ENCODE measurements at regions not wholly inside any gene's neighbourhood (a gene's known extent, or its start where the extent isn't known, plus 50 kb on each side); places are given as distances from the start of the nearest gene placed in this dataset.
A peak's percentile ranks its signal among the peaks of the same experiment; 100 is the strongest.

DNA sequence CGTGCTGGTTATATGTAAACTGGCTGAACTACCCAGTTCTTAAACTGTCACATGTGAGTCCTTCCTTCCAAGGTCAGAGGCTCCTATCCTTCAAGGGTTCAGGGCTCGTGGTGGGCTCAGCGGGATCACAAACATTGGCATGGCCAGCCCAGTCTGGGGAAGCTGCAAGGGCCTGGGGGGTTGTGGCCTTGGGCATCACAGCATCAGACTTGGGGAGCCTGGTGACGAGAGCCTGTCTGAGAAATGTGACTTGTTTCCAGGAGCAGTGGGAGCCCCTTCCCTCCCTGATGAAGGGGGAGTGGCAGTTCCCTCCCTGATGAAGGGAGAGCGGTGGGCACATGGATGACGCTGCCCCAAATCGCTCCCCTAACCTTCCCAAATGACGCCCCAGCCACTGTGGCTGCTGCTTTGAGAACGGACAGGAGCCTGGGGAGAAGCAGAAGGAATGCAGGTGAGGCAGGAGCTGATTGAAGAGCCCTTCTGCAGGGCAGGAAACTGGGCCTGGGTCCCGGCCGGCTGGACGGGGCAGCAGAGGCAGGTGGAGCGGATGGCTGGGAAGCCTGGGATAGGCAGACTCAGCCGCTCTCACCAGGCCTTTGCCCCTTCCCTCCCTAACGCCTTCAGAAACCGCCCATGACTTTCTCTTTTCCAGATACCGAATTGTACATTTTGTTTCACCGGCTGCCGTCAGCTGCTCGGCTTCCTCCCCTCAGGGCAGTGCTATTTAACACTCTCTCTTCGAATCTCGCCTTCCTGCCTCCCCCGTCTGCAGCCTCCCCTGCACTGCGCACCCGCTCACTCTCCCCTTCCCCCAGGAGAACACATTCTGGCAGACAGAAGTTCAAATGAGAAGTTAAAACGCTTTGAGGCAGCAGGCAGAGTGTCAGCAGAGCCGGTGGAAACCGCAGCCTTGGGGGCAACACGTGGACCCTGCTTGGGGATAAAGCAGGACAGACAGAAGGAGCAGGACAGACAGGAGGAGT, 1486.7 kb downstream of the BRD1 start:
- Histone ChIP-seq H3K36me3 (no peaks in the 10 kb centered on the region), H3K4me1 (peaks cover 17 to 99% (median 74%) of the 10 kb centered on the region in 10 experiments; a peak in 19 of 20 replicates), H3K9me3 (replicated peaks in 1 of 11) (no peaks in the 10 kb centered on the region), H3K27ac (no peak overlapping the region), H4K20me1 (peaks cover 0 to 6% (median 0%) of the 10 kb centered on the region in 11 experiments; a peak in 2 of 22 replicates), H3K9ac (peak overlapping the region in 3 of 11 experiments; percentile 28 to 41 (median 34); a peak in 3 of 22 replicates), H3K4me2 (peak overlapping the region; percentile 31 to 88 (median 72); a peak in 20 of 22 replicates), H3K4me3 (no peak overlapping the region), H3K27me3 (peaks cover 0 to 7% (median 0%) of the 10 kb centered on the region in 11 experiments; a peak in 2 of 22 replicates)
- no peak for TF ChIP-seq Cebpa-rat (IDR thresholded peaks at IDR 0.05)

DNA sequence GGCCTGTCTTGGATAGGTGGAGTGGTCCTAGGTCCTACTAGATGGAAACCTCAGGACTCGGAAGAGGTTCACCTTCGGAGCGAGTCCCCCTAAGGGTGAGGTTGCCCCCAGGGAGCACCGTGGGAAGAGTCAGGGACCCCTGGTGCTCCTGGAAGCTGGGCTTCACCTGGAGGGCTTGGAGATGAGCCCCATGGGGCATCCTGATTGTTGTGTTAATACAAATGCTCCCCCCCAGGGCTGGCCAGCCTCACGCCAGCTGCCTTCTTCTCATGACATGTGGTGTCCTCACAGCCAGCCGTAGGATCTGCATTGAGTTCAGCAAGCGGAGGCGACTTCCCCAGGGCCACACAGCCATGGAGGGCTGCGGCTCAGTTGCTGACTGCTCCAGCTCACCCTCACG, 1487.5 kb downstream of the BRD1 start:
- Histone ChIP-seq H3K4me3 (no peak overlapping the region), H3K9me3 (replicated peaks in 1 of 11) (no peaks in the 10 kb centered on the region), H3K36me3 (no peaks in the 10 kb centered on the region)

DNA sequence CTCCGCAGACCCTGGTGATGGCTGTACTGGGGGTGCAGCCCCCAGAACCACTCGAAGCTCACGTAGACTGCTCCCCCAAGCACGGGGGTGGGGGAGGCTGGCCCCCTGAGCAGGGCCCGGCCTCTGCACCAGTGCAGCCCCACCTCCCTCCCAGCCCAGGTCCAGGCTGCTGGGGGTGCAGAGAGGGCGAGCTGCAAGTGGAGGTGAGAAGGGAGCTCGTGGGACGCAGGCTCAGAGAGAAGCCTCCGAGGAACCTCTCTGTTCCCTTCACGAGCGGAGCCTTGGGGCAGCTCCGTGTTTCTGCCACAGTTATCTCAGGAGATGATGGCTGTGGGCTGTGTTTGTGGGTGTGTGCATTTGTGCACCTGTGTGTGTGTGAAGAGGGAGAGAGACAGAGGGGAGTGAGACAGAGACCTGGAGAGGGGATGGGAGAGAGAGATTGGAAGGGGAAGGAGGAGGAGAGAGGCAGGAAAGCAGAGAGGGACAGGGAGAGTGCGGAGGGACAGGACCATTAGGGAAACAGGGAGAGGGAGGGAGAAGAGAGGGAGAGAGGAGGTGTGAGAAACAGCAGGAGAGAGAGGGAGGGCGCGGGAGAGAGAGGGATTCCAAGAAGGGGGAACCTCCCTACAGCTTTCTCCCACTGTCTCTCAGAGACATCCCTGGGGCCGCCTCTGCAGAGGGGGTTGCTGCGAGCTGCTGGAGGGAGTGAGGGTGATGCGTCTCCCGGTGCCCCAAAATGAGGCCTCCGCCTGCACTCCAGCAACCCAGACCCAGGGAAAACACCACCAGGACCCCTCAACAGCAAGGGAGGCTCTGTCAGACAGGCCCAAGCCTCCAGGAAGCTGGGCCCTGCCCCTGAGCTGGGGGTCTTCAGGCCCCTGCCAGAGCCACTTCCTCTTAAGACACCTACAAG, 1488.6 kb downstream of the BRD1 start:
- Histone ChIP-seq H3K4me3 (no peak overlapping the region), H3K4me2 (peak overlapping the region in 8 of 11 experiments; percentile 30 to 88 (median 76); a peak in 12 of 22 replicates)
- TF ChIP-seq Cebpa-rat (IDR thresholded peaks at IDR 0.05): no peak

More for the DNA sequence above, 1487.5 kb downstream of the BRD1 start:
- Histone ChIP-seq H4K20me1 (peaks cover 0 to 8% (median 0%) of the 10 kb centered on the region in 11 experiments; a peak in 3 of 22 replicates), H3K27ac (no peak overlapping the region), H3K9ac (no peak overlapping the region), H3K4me2 (peak overlapping the region in 8 of 11 experiments; percentile 64 to 88 (median 76); a peak in 13 of 22 replicates), H3K27me3 (peaks cover 0 to 7% (median 0%) of the 10 kb centered on the region in 11 experiments; a peak in 2 of 22 replicates), H3K4me1 (peaks cover 19 to 100% (median 81%) of the 10 kb centered on the region in 10 experiments; a peak in 19 of 20 replicates)
- TF ChIP-seq Cebpa-rat (IDR thresholded peaks at IDR 0.05): no peak

DNA sequence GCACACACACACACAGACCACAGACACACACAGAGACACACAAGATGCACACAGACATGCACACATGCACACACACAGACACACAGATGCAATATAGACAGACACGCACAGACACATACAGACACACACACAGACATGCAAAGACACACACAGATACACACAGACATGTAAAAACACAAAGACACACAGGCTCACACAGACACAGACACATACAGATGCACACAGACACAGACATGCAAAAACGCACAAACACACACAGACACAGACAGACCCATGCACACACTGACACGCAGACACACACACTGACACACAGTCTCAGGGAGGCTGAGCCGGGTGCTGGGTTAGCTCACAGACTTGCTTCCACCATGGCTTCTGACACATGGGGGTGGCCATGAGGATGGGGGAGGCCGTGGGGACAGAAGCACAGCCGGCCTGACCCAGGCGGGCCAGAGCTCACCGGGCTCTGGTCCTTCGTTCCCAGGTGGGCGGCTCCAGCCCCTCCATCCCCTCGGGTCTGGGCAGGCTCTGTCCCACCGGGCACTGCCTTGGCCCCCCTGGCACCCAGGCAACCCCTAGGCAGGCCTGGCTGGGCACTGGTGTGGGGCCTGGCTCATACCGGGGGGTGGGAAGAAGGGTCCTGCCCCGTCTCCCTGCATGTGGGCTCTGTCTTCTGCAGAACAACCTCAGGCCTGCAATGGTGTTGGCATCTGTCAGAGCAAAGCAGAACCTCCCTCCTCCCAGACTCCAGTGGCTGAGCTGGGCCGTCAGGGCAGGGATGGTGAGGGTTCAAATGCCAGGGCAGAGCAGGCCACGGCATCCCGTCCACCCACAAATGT, 1489.5 kb downstream of the BRD1 start:
- peaks cover 0 to 7% (median 0%) of the 10 kb centered on the region in 11 experiments; a peak in 2 of 22 replicates for H3K27me3 ChIP-seq
- no peak for TF ChIP-seq Cebpa-rat (IDR thresholded peaks at IDR 0.05)
- H3K4me3 ChIP-seq: no peak overlapping the region
- H4K20me1 ChIP-seq: peaks cover 0 to 8% (median 0%) of the 10 kb centered on the region in 11 experiments; a peak in 3 of 22 replicates
- H3K27ac ChIP-seq: no peak overlapping the region
- no peaks in the 10 kb centered on the region for H3K9me3 ChIP-seq (replicated peaks in 1 of 11)
- H3K4me1 ChIP-seq: peaks cover 19 to 91% (median 77%) of the 10 kb centered on the region in 10 experiments; a peak in 19 of 20 replicates
- no peaks in the 10 kb centered on the region for H3K36me3 ChIP-seq
- peak overlapping the region in 5 of 11 experiments; percentile 9 to 79 (median 72); a peak in 7 of 22 replicates for H3K4me2 ChIP-seq
- H3K9ac ChIP-seq: no peak overlapping the region

More for the DNA sequence above, 1488.6 kb downstream of the BRD1 start:
- Histone ChIP-seq H3K4me1 (peaks cover 19 to 100% (median 86%) of the 10 kb centered on the region in 10 experiments; a peak in 19 of 20 replicates), H3K27me3 (peaks cover 0 to 7% (median 0%) of the 10 kb centered on the region in 11 experiments; a peak in 2 of 22 replicates), H3K36me3 (no peaks in the 10 kb centered on the region), H3K9me3 (replicated peaks in 1 of 11) (no peaks in the 10 kb centered on the region), H3K27ac (no peak overlapping the region), H4K20me1 (peaks cover 0 to 8% (median 0%) of the 10 kb centered on the region in 11 experiments; a peak in 3 of 22 replicates), H3K9ac (no peak overlapping the region)

DNA sequence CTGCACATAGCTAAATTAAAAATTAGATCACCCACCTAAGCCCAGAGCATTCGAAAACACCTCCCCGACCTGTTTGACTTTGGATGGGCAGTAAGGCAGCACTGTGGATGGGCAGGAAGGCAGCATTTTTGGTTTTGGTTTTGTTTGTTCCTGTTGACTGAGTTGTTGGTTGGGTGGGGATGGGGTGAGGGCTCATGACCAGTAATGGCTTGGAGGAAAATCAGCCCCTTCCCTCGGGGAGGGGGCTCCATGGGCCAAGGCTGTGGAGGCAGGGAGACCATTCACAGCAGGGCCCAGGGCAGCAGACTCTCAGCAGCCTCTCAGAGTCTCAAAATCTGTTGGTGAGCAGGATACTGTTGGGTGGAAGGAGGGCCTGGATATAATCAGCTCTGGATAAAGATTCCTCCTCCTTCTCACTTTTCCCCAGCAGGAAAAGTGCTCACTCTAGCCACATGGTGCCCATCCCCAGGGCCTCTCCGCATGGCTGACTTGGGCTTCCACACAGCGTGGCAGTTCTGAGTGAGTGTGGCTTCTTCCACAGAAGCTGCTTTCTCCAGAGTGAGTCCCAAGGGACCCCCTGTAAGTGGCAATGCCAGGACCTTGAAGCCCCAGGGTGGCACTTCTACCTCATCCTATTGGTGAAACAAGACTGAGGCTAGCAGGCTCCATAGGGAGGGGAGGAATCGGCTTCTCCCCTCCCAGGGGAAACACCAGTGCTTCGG, 1491.2 kb downstream of the BRD1 start:
- no peaks in the 10 kb centered on the region for H3K9me3 ChIP-seq (replicated peaks in 1 of 11)
- TF ChIP-seq Cebpa-rat (IDR thresholded peaks at IDR 0.05): no peak

DNA sequence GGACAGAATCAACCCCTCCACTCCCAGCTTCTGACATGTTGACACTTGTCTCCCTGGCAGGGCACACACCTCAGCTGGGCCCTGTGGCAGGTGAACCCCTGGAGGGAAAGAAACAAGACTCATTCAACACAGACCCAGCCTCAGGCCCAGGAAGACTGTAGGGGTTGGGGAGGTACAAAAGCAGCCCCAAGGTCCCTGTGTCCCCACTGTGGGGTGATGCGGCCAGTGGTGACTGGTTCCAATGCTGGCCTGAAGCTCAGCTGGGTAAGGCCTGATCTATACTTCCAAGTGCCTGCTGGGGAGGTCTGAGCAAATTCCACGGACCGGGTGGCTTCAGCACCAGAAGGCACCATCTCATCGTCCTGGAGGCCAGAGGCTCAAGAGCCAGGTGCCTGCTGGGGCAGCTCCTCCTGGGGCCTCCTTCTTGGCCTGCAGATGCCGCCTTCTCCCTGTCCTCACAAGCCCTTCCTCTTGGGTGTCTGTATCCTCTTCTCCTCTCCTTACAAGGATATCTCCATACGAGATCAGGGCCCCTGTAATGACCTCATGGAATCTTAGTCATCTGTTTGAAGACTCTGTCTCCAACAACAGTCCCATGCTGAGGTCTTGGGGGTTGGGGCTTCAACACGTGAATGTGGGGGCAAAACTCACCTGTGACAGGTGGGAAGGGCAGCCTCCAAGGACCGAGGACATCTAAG, 1492.1 kb downstream of the BRD1 start:
- peak overlapping the region in 10 of 11 experiments; percentile 43 to 79 (median 68); a peak in 19 of 22 replicates for H3K4me2 ChIP-seq

More for the DNA sequence above, 1491.2 kb downstream of the BRD1 start:
- peak overlapping the region; percentile 43 to 79 (median 67); a peak in 21 of 22 replicates for H3K4me2 ChIP-seq
- no peak overlapping the region for H3K4me3 ChIP-seq
- peak overlapping the region in 2 of 11 experiments; percentile 1 to 34; a peak in 3 of 22 replicates for H3K27ac ChIP-seq
- H3K9ac ChIP-seq: no peak overlapping the region
- H3K4me1 ChIP-seq: peaks cover 18 to 74% (median 61%) of the 10 kb centered on the region in 10 experiments; a peak in 19 of 20 replicates
- peaks cover 0 to 7% (median 0%) of the 10 kb centered on the region in 11 experiments; a peak in 2 of 22 replicates for H3K27me3 ChIP-seq
- H3K36me3 ChIP-seq: no peaks in the 10 kb centered on the region
- peaks cover 0 to 8% (median 0%) of the 10 kb centered on the region in 11 experiments; a peak in 3 of 22 replicates for H4K20me1 ChIP-seq

More for the DNA sequence above, 1492.1 kb downstream of the BRD1 start:
- Histone ChIP-seq H3K27ac (no peak overlapping the region), H3K36me3 (no peaks in the 10 kb centered on the region), H3K9ac (no peak overlapping the region), H3K9me3 (replicated peaks in 1 of 11) (no peaks in the 10 kb centered on the region), H4K20me1 (peaks cover 0 to 5% (median 0%) of the 10 kb centered on the region in 11 experiments; a peak in 2 of 22 replicates), H3K27me3 (no peaks in the 10 kb centered on the region), H3K4me3 (no peak overlapping the region), H3K4me1 (peaks cover 10 to 65% (median 52%) of the 10 kb centered on the region in 10 experiments; a peak in 19 of 20 replicates)
- TF ChIP-seq Cebpa-rat (IDR thresholded peaks at IDR 0.05): no peak
